ENCODE measurements at regions not wholly inside any gene's neighbourhood (a gene's known extent, or its start where the extent isn't known, plus 50 kb on each side); places are given as distances from the start of the nearest gene placed in this dataset.

- Histone ChIP-seq H3K4me3 (ENCODE audit: low read depth, low read length) (no peak overlapping the region), H3K36me3 (ENCODE audit: control insufficient read depth in 2 of 2, insufficient read depth in 1 of 2, low read length in 2 of 2) (no peaks in the 10 kb centered on the region), H3K9me3 (ENCODE audit: control insufficient read depth, insufficient read depth, low read depth, low read length) (no peaks in the 10 kb centered on the region), H3K27ac (ENCODE audit: extremely low read depth, low read depth, low read length) (no peak overlapping the region), H3K4me1 (ENCODE audit: control insufficient read depth, insufficient read depth, low read length) (no peaks in the 10 kb centered on the region)
- CTCF ChIA-PET = no interaction called here
- TF ChIP-seq INSM2 (tag by site-specific recombination; IDR thresholded peaks at IDR 0.05) = no peak
- no peak for TF ChIP-seq ZNF707 (tag by site-specific recombination; IDR thresholded peaks at IDR 0.05)
- TF ChIP-seq ZNF518A (tag by site-specific recombination; conservative IDR thresholded peaks at IDR 0.05; ENCODE audit: low read depth) = no peak
- POLR2A ChIA-PET = no interaction called here
Measured at GRCh38 chrX:22345884-22346283, 73.2 kb downstream of the CBLL2 start.

GRCh38 chrX:22347491-22347890, 74.8 kb downstream of the CBLL2 start:
- no peaks in the 10 kb centered on the region for H3K4me1 ChIP-seq (ENCODE audit: control insufficient read depth, insufficient read depth, low read length)
- TF ChIP-seq ZNF221 (tag by site-specific recombination; IDR thresholded peaks at IDR 0.05; ENCODE audit: borderline replicate concordance) = no peak
- no peak for TF ChIP-seq ZFP3 (tag by site-specific recombination; IDR thresholded peaks at IDR 0.05; ENCODE audit: low read depth)
- TF ChIP-seq ZNF23 (tag by site-specific recombination; IDR thresholded peaks at IDR 0.05; ENCODE audit: borderline replicate concordance) = no peak
- no peak for TF ChIP-seq ZNF24 (tag by site-specific recombination; IDR thresholded peaks at IDR 0.05)
- no peak for TF ChIP-seq HIC1 (tag by site-specific recombination; IDR thresholded peaks at IDR 0.05)
- no peak for TF ChIP-seq ATF2 (tag by site-specific recombination; IDR thresholded peaks at IDR 0.05; ENCODE audit: low read depth)
- no peak for TF ChIP-seq ZNF623 (tag by site-specific recombination; IDR thresholded peaks at IDR 0.05)
- no peak for TF ChIP-seq PBX3 (CRISPR knock-in tag; IDR thresholded peaks at IDR 0.05)
- no peak for TF ChIP-seq ZNF175 (tag by site-specific recombination; IDR thresholded peaks at IDR 0.05)
- no peak for TF ChIP-seq ZNF274 (IDR thresholded peaks at IDR 0.05; ENCODE audit: low read length)
- TF ChIP-seq ZNF274 (tag by site-specific recombination; IDR thresholded peaks at IDR 0.05; ENCODE audit: borderline replicate concordance) = no peak
- no peak for TF ChIP-seq ZNF398 (tag by site-specific recombination; IDR thresholded peaks at IDR 0.05)
- TF ChIP-seq MYNN (tag by site-specific recombination; IDR thresholded peaks at IDR 0.05; ENCODE audit: borderline replicate concordance) = no peak
- no peak for TF ChIP-seq HOXD13 (CRISPR knock-in tag; IDR thresholded peaks at IDR 0.05; ENCODE audit: borderline replicate concordance)
- H3K9me3 ChIP-seq (ENCODE audit: control insufficient read depth, insufficient read depth, low read depth, low read length) = no peaks in the 10 kb centered on the region
- POLR2A ChIA-PET = no interaction called here
- H3K36me3 ChIP-seq (ENCODE audit: control insufficient read depth in 2 of 2, insufficient read depth in 1 of 2, low read length in 2 of 2) = no peaks in the 10 kb centered on the region
- CTCF ChIA-PET = no interaction called here
- no peak overlapping the region for H3K4me3 ChIP-seq (ENCODE audit: low read depth, low read length)
- no peak overlapping the region for H3K27ac ChIP-seq (ENCODE audit: extremely low read depth, low read depth, low read length)

Measured in HEK293 (cell line).